Subcutaneous abdominal adipose tissue (tissue), 5 donors: ENCODE measurements at regions not wholly inside any gene's neighbourhood (a gene's known extent, or its start where the extent isn't known, plus 50 kb on each side); places are given as distances from the start of the nearest gene placed in this dataset.

ENCODE experiments used
- H3K27ac ChIP-seq: one replicate; pipeline ENCODE4 v1.7.0; 2013; ENCODE audit warnings: low read depth, mild to moderate bottlenecking, inconsistent platforms, low read length, moderate library complexity
- H3K27me3 ChIP-seq, 5 donors: one replicate each; pipeline ENCODE4 v1.7.0; 2013; ENCODE audit warnings: low read length in 5 of 5, inconsistent platforms in 1 of 5; ENCODE audit not compliant: control insufficient read depth in 5 of 5, insufficient read depth in 4 of 5
- H3K36me3 ChIP-seq, 5 donors: one replicate each; pipeline ENCODE4 v1.7.0; 2013; ENCODE audit warnings: low read length in 5 of 5; ENCODE audit not compliant: control insufficient read depth in 5 of 5, insufficient read depth in 5 of 5
- H3K4me1 ChIP-seq, 5 donors: one replicate each; pipeline ENCODE4 v1.7.0; 2013; ENCODE audit warnings: low read length in 5 of 5, mild to moderate bottlenecking in 3 of 5, moderate library complexity in 1 of 5; ENCODE audit not compliant: control insufficient read depth in 5 of 5, insufficient read depth in 5 of 5
- H3K4me3 ChIP-seq, 5 donors: one replicate each; pipeline ENCODE4 v1.7.0; 2013; ENCODE audit warnings: low read length in 5 of 5, low read depth in 1 of 5
- H3K9ac ChIP-seq, 5 donors: one replicate each; pipeline ENCODE4 v1.7.0; 2013; ENCODE audit warnings: low read length in 5 of 5, mild to moderate bottlenecking in 4 of 5, moderate library complexity in 3 of 5
- H3K9me3 ChIP-seq, 5 donors: one replicate each; pipeline ENCODE4 v1.7.0; 2013; ENCODE audit warnings: low read length in 5 of 5; ENCODE audit not compliant: control insufficient read depth in 5 of 5
- donor health status: healthy.
- donor health status: healthy.
- donor health status: healthy.
- donor health status: healthy.
- donor health status: healthy.

- Histone ChIP-seq H3K36me3 (no peaks in the 10 kb centered on the region), H3K4me3 (no peak overlapping the region), H3K27ac (no peak overlapping the region), H3K27me3 (peaks cover 38 to 84% (median 76%) of the 10 kb centered on the region in 5 donors), H3K9me3 (peaks cover 0 to 3% (median 0%) of the 10 kb centered on the region in 5 donors), H3K9ac (no peak overlapping the region), H3K4me1 (no peaks in the 10 kb centered on the region)
Observed at GRCh38 chr16:86287664-86288201, 222.6 kb upstream of the FOXF1 start.

GRCh38 chr16:86288716-86289294 is 221.5 kb upstream of the FOXF1 start:
- H3K27me3 ChIP-seq, result peaks cover 38 to 84% (median 76%) of the 10 kb centered on the region in 5 donors
- no peak overlapping the region for H3K27ac ChIP-seq
- no peaks in the 10 kb centered on the region for H3K36me3 ChIP-seq
- no peak overlapping the region for H3K9ac ChIP-seq
- no peaks in the 10 kb centered on the region for H3K4me1 ChIP-seq
- no peak overlapping the region for H3K4me3 ChIP-seq
- peaks cover 0 to 3% (median 0%) of the 10 kb centered on the region in 5 donors for H3K9me3 ChIP-seq

- no peak overlapping the region for H3K27ac ChIP-seq
- H3K9me3 ChIP-seq, result peaks cover 0 to 3% (median 0%) of the 10 kb centered on the region in 5 donors
- H3K4me3 ChIP-seq, result no peak overlapping the region
- peaks cover 38 to 87% (median 77%) of the 10 kb centered on the region in 5 donors for H3K27me3 ChIP-seq
- H3K36me3 ChIP-seq, result no peaks in the 10 kb centered on the region
- H3K9ac ChIP-seq, result no peak overlapping the region
- H3K4me1 ChIP-seq, result no peaks in the 10 kb centered on the region
Observed at GRCh38 chr16:86289304-86289703, 221.0 kb upstream of the FOXF1 start.

- no peaks in the 10 kb centered on the region for H3K36me3 ChIP-seq
- H3K27me3 ChIP-seq, result peaks cover 36 to 89% (median 81%) of the 10 kb centered on the region in 5 donors
- peaks cover 0 to 3% (median 0%) of the 10 kb centered on the region in 5 donors for H3K9me3 ChIP-seq
- H3K9ac ChIP-seq, result no peak overlapping the region
- no peak overlapping the region for H3K27ac ChIP-seq
- H3K4me1 ChIP-seq, result no peaks in the 10 kb centered on the region
- no peak overlapping the region for H3K4me3 ChIP-seq
Observed at GRCh38 chr16:86289907-86290306, 220.4 kb upstream of the FOXF1 start.

GRCh38 chr16:86291491-86291890 is 218.8 kb upstream of the FOXF1 start:
- H3K36me3 ChIP-seq, result no peaks in the 10 kb centered on the region
- no peak overlapping the region for H3K27ac ChIP-seq
- no peak overlapping the region for H3K9ac ChIP-seq
- H3K27me3 ChIP-seq, result peaks cover 33 to 89% (median 79%) of the 10 kb centered on the region in 5 donors
- H3K4me3 ChIP-seq, result no peak overlapping the region
- no peaks in the 10 kb centered on the region for H3K4me1 ChIP-seq
- no peaks in the 10 kb centered on the region for H3K9me3 ChIP-seq

GRCh38 chr16:86292171-86292775 is 218.1 kb upstream of the FOXF1 start:
- H3K4me3 ChIP-seq, result no peak overlapping the region
- H3K9ac ChIP-seq, result no peak overlapping the region
- H3K9me3 ChIP-seq, result no peaks in the 10 kb centered on the region
- no peaks in the 10 kb centered on the region for H3K36me3 ChIP-seq
- H3K27ac ChIP-seq, result no peak overlapping the region
- H3K27me3 ChIP-seq, result peaks cover 28 to 89% (median 77%) of the 10 kb centered on the region in 5 donors
- no peaks in the 10 kb centered on the region for H3K4me1 ChIP-seq

GRCh38 chr16:86292942-86293341 is 217.4 kb upstream of the FOXF1 start:
- Histone ChIP-seq H3K27ac (no peak overlapping the region), H3K36me3 (no peaks in the 10 kb centered on the region), H3K4me1 (peaks cover 0 to 7% (median 0%) of the 10 kb centered on the region in 5 donors), H3K9ac (no peak overlapping the region), H3K9me3 (no peaks in the 10 kb centered on the region), H3K4me3 (no peak overlapping the region), H3K27me3 (peaks cover 28 to 89% (median 76%) of the 10 kb centered on the region in 5 donors)

GRCh38 chr16:86293906-86294305 is 216.4 kb upstream of the FOXF1 start:
- Histone ChIP-seq H3K4me1 (peaks cover 0 to 14% (median 6%) of the 10 kb centered on the region in 5 donors), H3K9ac (no peak overlapping the region), H3K36me3 (no peaks in the 10 kb centered on the region), H3K9me3 (no peaks in the 10 kb centered on the region), H3K27ac (no peak overlapping the region), H3K27me3 (peaks cover 27 to 89% (median 76%) of the 10 kb centered on the region in 5 donors), H3K4me3 (no peak overlapping the region)

- H3K27ac ChIP-seq, result no peak overlapping the region
- no peak overlapping the region for H3K9ac ChIP-seq
- no peak overlapping the region for H3K4me3 ChIP-seq
- H3K27me3 ChIP-seq, result peaks cover 26 to 86% (median 73%) of the 10 kb centered on the region in 5 donors
- peaks cover 0 to 14% (median 6%) of the 10 kb centered on the region in 5 donors for H3K4me1 ChIP-seq
- no peaks in the 10 kb centered on the region for H3K9me3 ChIP-seq
- H3K36me3 ChIP-seq, result no peaks in the 10 kb centered on the region
Observed at GRCh38 chr16:86294535-86295196, 215.7 kb upstream of the FOXF1 start.

GRCh38 chr16:86296256-86296655 is 214.1 kb upstream of the FOXF1 start:
- no peak overlapping the region for H3K9ac ChIP-seq
- peaks cover 32 to 83% (median 71%) of the 10 kb centered on the region in 5 donors for H3K27me3 ChIP-seq
- no peak overlapping the region for H3K4me3 ChIP-seq
- H3K27ac ChIP-seq, result no peak overlapping the region
- H3K36me3 ChIP-seq, result no peaks in the 10 kb centered on the region
- peaks cover 0 to 14% (median 11%) of the 10 kb centered on the region in 5 donors for H3K4me1 ChIP-seq
- no peaks in the 10 kb centered on the region for H3K9me3 ChIP-seq
